Ectodermal cell (in vitro differentiated cells): ENCODE measurements at regions not wholly inside any gene's neighbourhood (a gene's known extent, or its start where the extent isn't known, plus 50 kb on each side); places are given as distances from the start of the nearest gene placed in this dataset.

Source experiments
- H3K27ac ChIP-seq: 2 replicates; pipeline ENCODE4 v1.7.0; 2013; ENCODE audit warnings: mild to moderate bottlenecking, low read depth, low read length; ENCODE audit not compliant: insufficient read depth, poor library complexity, severe bottlenecking
- H3K27me3 ChIP-seq: 2 replicates; pipeline ENCODE4 v1.7.0; 2013; ENCODE audit warnings: mild to moderate bottlenecking, low read length; ENCODE audit not compliant: insufficient read depth, control insufficient read depth, poor library complexity, severe bottlenecking
- H3K36me3 ChIP-seq: one replicate; pipeline ENCODE4 v1.7.0; 2013; ENCODE audit warnings: low read length; ENCODE audit not compliant: control insufficient read depth, insufficient read depth
- H3K4me1 ChIP-seq: one replicate; pipeline ENCODE4 v1.7.0; 2013; ENCODE audit warnings: low read length; ENCODE audit not compliant: control insufficient read depth, insufficient read depth
- H3K4me3 ChIP-seq: 2 replicates; pipeline ENCODE4 v1.7.0; 2013; ENCODE audit warnings: low read depth, low read length, control low read depth; ENCODE audit not compliant: insufficient read depth
- H3K9me3 ChIP-seq: 2 replicates; pipeline ENCODE4 v1.7.0; 2013; ENCODE audit warnings: mild to moderate bottlenecking, low read length, moderate library complexity; ENCODE audit not compliant: control insufficient read depth
- WGBS, 2 experiments: methylation state at CpG; one replicate each; pipeline ENCODE4 v1.1.7; 2013; ENCODE audit warnings: missing lambda C conversion rate in 2 of 2; 5-methylcytosine and 5-hydroxymethylcytosine counted together

GRCh38 chr12:38384816-38385378 is 68.3 kb downstream of the ALG10B start:
- Histone ChIP-seq H3K36me3 (no peaks in the 10 kb centered on the region), H3K4me1 (no peaks in the 10 kb centered on the region), H3K9me3 (no peaks in the 10 kb centered on the region), H3K4me3 (no peak overlapping the region), H3K27ac (no peak overlapping the region), H3K27me3 (no peaks in the 10 kb centered on the region)
- WGBS, 2 experiments, result 74 to 77% methylated on average over 9 of the region's 9 CpGs

GRCh38 chr12:38385486-38385885 is 68.9 kb downstream of the ALG10B start:
- no peaks in the 10 kb centered on the region for H3K9me3 ChIP-seq
- H3K27ac ChIP-seq, result no peak overlapping the region

GRCh38 chr12:38386205-38386985 is 69.8 kb downstream of the ALG10B start:
- Histone ChIP-seq H3K9me3 (no peaks in the 10 kb centered on the region), H3K27ac (no peak overlapping the region), H3K36me3 (no peaks in the 10 kb centered on the region), H3K4me3 (no peak overlapping the region), H3K27me3 (no peaks in the 10 kb centered on the region), H3K4me1 (no peaks in the 10 kb centered on the region)
- 86 to 88% methylated on average over 3 to 4 of the region's 4 CpGs for WGBS, 2 experiments

More at GRCh38 chr12:38385486-38385885, 68.9 kb downstream of the ALG10B start:
- WGBS, 2 experiments, result 92 to 100% methylated on average over 1 of the region's 1 CpG
- no peaks in the 10 kb centered on the region for H3K36me3 ChIP-seq
- no peak overlapping the region for H3K4me3 ChIP-seq
- H3K4me1 ChIP-seq, result no peaks in the 10 kb centered on the region
- no peaks in the 10 kb centered on the region for H3K27me3 ChIP-seq

GRCh38 chr12:38389614-38390013 is 73.0 kb downstream of the ALG10B start:
- Histone ChIP-seq H3K27ac (no peak overlapping the region), H3K9me3 (no peaks in the 10 kb centered on the region), H3K4me1 (no peaks in the 10 kb centered on the region), H3K27me3 (no peaks in the 10 kb centered on the region), H3K4me3 (no peak overlapping the region), H3K36me3 (no peaks in the 10 kb centered on the region)

GRCh38 chr12:38391007-38391406 is 74.4 kb downstream of the ALG10B start:
- no peaks in the 10 kb centered on the region for H3K9me3 ChIP-seq
- no peak overlapping the region for H3K27ac ChIP-seq
- H3K36me3 ChIP-seq, result no peaks in the 10 kb centered on the region
- 90% methylated on average over 1 of the region's 1 CpG; no CpG with 5 or more reads in 1 of the 2 experiments for WGBS, 2 experiments
- no peaks in the 10 kb centered on the region for H3K27me3 ChIP-seq
- H3K4me1 ChIP-seq, result no peaks in the 10 kb centered on the region
- H3K4me3 ChIP-seq, result no peak overlapping the region

GRCh38 chr12:38392554-38393144 is 76.1 kb downstream of the ALG10B start:
- H3K36me3 ChIP-seq, result no peaks in the 10 kb centered on the region
- no peaks in the 10 kb centered on the region for H3K4me1 ChIP-seq
- 90 to 91% methylated on average over 4 to 5 of the region's 5 CpGs for WGBS, 2 experiments
- no peaks in the 10 kb centered on the region for H3K9me3 ChIP-seq
- no peak overlapping the region for H3K27ac ChIP-seq
- H3K4me3 ChIP-seq, result no peak overlapping the region
- H3K27me3 ChIP-seq, result no peaks in the 10 kb centered on the region

- Histone ChIP-seq H3K27ac (no peak overlapping the region), H3K27me3 (no peaks in the 10 kb centered on the region), H3K9me3 (no peaks in the 10 kb centered on the region), H3K4me3 (no peak overlapping the region), H3K4me1 (no peaks in the 10 kb centered on the region), H3K36me3 (no peaks in the 10 kb centered on the region)
- WGBS, 2 experiments, result 53 to 71% methylated on average over 2 of the region's 2 CpGs
Measured at GRCh38 chr12:38399711-38400206, 83.2 kb downstream of the ALG10B start.

GRCh38 chr12:38402811-38403210 is 86.2 kb downstream of the ALG10B start:
- Histone ChIP-seq H3K27ac (no peak overlapping the region), H3K4me1 (no peaks in the 10 kb centered on the region)

GRCh38 chr12:38409511-38409910 is 92.9 kb downstream of the ALG10B start:
- no peak overlapping the region for H3K27ac ChIP-seq
- WGBS, 2 experiments, result 80 to 90% methylated on average over 1 of the region's 1 CpG
- H3K9me3 ChIP-seq, result no peaks in the 10 kb centered on the region
- H3K4me1 ChIP-seq, result no peaks in the 10 kb centered on the region
- H3K36me3 ChIP-seq, result no peaks in the 10 kb centered on the region
- H3K27me3 ChIP-seq, result no peaks in the 10 kb centered on the region
- no peak overlapping the region for H3K4me3 ChIP-seq

More at GRCh38 chr12:38402811-38403210, 86.2 kb downstream of the ALG10B start:
- no peak overlapping the region for H3K4me3 ChIP-seq
- H3K9me3 ChIP-seq, result no peaks in the 10 kb centered on the region
- H3K27me3 ChIP-seq, result no peaks in the 10 kb centered on the region
- no peaks in the 10 kb centered on the region for H3K36me3 ChIP-seq

GRCh38 chr12:38411426-38411825 is 94.9 kb downstream of the ALG10B start:
- WGBS, 2 experiments, result 86 to 90% methylated on average over 2 of the region's 2 CpGs
- H3K36me3 ChIP-seq, result no peaks in the 10 kb centered on the region

More at GRCh38 chr12:38411426-38411825, 94.9 kb downstream of the ALG10B start:
- no peaks in the 10 kb centered on the region for H3K4me1 ChIP-seq
- H3K9me3 ChIP-seq, result no peaks in the 10 kb centered on the region
- no peaks in the 10 kb centered on the region for H3K27me3 ChIP-seq
- H3K4me3 ChIP-seq, result no peak overlapping the region
- no peak overlapping the region for H3K27ac ChIP-seq
